ENCODE measurements at regions not wholly inside any gene's neighbourhood (a gene's known extent, or its start where the extent isn't known, plus 50 kb on each side); places are given as distances from the start of the nearest gene placed in this dataset.

DNA sequence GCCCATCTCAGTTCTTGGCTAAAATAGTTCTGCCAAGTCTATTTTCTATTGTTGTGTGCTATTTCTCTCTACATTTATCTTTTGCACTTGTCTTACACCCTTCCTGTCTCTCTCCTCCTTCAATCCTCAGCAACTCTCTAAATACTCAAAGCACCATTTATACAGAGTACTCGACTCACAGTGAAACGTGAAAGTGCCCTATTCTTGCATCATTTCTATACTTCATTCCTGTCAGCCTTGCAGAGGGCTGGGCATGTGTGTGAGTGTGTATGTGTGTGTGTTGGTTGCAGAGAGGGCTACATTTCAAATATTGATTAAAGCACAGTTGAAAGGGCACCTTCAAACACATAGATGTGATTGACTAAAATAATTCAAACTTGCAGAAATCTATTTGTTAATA lies 373.2 kb upstream of the MANEA start:
- Histone ChIP-seq H4K20me1 (ENCODE audit: control insufficient read depth, insufficient read depth) (no peaks in the 10 kb centered on the region), H3K4me1 (ENCODE audit: control insufficient read depth, insufficient read depth, low read length) (no peaks in the 10 kb centered on the region), H3K36me3 (ENCODE audit: control insufficient read depth in 2 of 2, insufficient read depth in 2 of 2, low read length in 1 of 2) (no peaks in the 10 kb centered on the region), H3K27ac (ENCODE audit: control insufficient read depth, insufficient read depth) (no peak overlapping the region), H3K79me2 (ENCODE audit: control insufficient read depth, insufficient read depth, low read length) (no peaks in the 10 kb centered on the region), H3K9ac (ENCODE audit: control insufficient read depth, insufficient read depth, low read length) (no peak overlapping the region), H2AFZ (ENCODE audit: control insufficient read depth, low read depth, low read length) (no peak overlapping the region), H3K4me3 (no peak overlapping the region), H3K9me3 (replicated peaks; ENCODE audit: control insufficient read depth, insufficient read depth, low read length) (no peaks in the 10 kb centered on the region), H3K27me3 (replicated peaks in 1 of 2; ENCODE audit: control insufficient read depth in 2 of 2, insufficient read depth in 2 of 2, low read length in 1 of 2) (no peaks in the 10 kb centered on the region), H3K4me2 (ENCODE audit: control insufficient read depth, insufficient read depth) (no peak overlapping the region)
- BruUV-seq (replicated peaks), result no TSS peak
- in situ Hi-C loops (cut with MboI) (no loop called here), intact Hi-C loops (cut with micrococcal nuclease; ENCODE audit: unreplicated experiment) (loop anchor here (10.0 kb wide), 2 partner anchors 661 to 1851 kb away; no protein-coding TSS in a partner anchor)
- FAIRE-seq (no peak), ATAC-seq (no peak), DNase-seq (ENCODE audit: low read depth, low spot score) (no peak)
- SMC1A ChIA-PET (ENCODE audit: uncharacterized antibody, unreplicated experiment), result no interaction called here
- POLR2A ChIA-PET, result no interaction called here
- CTCF ChIA-PET, result no interaction called here
- 0% methylated on average over 2 of the region's 2 CpGs for WGBS (ENCODE audit: insufficient coverage, insufficient replicate concordance, low lambda C conversion rate, missing lambda C conversion rate)
- RAD21 ChIA-PET (ENCODE audit: unreplicated experiment), result no interaction called here
- TF ChIP-seq TCF12 (IDR thresholded peaks at IDR 0.05; ENCODE audit: low read depth, low read length), result no peak
- TF ChIP-seq SP1 (IDR thresholded peaks at IDR 0.05; ENCODE audit: low read depth, low read length), result no peak
- TF ChIP-seq, protein P1, sequence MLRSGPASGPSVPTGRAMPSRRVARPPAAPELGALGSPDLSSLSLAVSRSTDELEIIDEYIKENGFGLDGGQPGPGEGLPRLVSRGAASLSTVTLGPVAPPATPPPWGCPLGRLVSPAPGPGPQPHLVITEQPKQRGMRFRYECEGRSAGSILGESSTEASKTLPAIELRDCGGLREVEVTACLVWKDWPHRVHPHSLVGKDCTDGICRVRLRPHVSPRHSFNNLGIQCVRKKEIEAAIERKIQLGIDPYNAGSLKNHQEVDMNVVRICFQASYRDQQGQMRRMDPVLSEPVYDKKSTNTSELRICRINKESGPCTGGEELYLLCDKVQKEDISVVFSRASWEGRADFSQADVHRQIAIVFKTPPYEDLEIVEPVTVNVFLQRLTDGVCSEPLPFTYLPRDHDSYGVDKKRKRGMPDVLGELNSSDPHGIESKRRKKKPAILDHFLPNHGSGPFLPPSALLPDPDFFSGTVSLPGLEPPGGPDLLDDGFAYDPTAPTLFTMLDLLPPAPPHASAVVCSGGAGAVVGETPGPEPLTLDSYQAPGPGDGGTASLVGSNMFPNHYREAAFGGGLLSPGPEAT (IDR thresholded peaks at IDR 0.05; ENCODE audit: low read depth), result no peak
- no peak for TF ChIP-seq ZNF217 (IDR thresholded peaks at IDR 0.05)
- no peak for TF ChIP-seq ZNF207 (IDR thresholded peaks at IDR 0.05; ENCODE audit: borderline replicate concordance)

DNA sequence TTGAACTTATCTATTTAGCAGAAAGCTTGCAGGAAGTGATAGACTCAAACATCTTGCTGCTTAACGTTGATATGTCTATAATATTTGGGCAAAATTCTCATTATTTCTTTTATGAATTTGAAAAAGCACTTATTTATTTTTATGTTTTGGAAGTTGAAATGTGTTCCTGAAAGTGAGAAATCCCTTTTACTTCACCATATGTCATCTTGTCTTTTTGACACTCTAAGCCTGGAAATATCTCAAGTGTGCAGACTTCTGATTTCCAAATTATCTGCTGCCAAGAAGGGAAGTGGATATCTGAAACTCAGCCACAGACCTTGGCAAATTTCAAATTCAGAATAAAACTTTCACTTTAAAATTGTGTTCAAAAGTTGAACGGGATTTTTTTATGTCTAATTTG lies 368.7 kb upstream of the MANEA start:
- no peak for DNase-seq (ENCODE audit: low read depth, low spot score)
- 28% methylated on average over 2 of the region's 2 CpGs for WGBS (ENCODE audit: insufficient coverage, insufficient replicate concordance, low lambda C conversion rate, missing lambda C conversion rate)
- ChIA-PET SMC1A (ENCODE audit: uncharacterized antibody, unreplicated experiment) (no interaction called here), RAD21 (ENCODE audit: unreplicated experiment) (no interaction called here), POLR2A (no interaction called here), CTCF (no interaction called here)
- Histone ChIP-seq H3K27me3 (replicated peaks in 1 of 2; ENCODE audit: control insufficient read depth in 2 of 2, insufficient read depth in 2 of 2, low read length in 1 of 2) (no peaks in the 10 kb centered on the region), H3K4me2 (ENCODE audit: control insufficient read depth, insufficient read depth) (no peak overlapping the region), H3K79me2 (ENCODE audit: control insufficient read depth, insufficient read depth, low read length) (no peaks in the 10 kb centered on the region), H3K27ac (ENCODE audit: control insufficient read depth, insufficient read depth) (no peak overlapping the region), H3K9ac (ENCODE audit: control insufficient read depth, insufficient read depth, low read length) (no peak overlapping the region), H3K4me3 (no peak overlapping the region), H3K36me3 (ENCODE audit: control insufficient read depth in 2 of 2, insufficient read depth in 2 of 2, low read length in 1 of 2) (no peaks in the 10 kb centered on the region), H2AFZ (ENCODE audit: control insufficient read depth, low read depth, low read length) (no peak overlapping the region), H3K4me1 (ENCODE audit: control insufficient read depth, insufficient read depth, low read length) (no peaks in the 10 kb centered on the region), H4K20me1 (ENCODE audit: control insufficient read depth, insufficient read depth) (no peaks in the 10 kb centered on the region), H3K9me3 (replicated peaks; ENCODE audit: control insufficient read depth, insufficient read depth, low read length) (no peaks in the 10 kb centered on the region)
- no peak for FAIRE-seq
- in situ Hi-C loops (cut with MboI), result no loop called here
- intact Hi-C loops (cut with micrococcal nuclease; ENCODE audit: unreplicated experiment), result loop anchor here (10.0 kb wide), 2 partner anchors 656 to 1846 kb away; no protein-coding TSS in a partner anchor
- no TSS peak for BruUV-seq (replicated peaks)
- no peak for ATAC-seq
- TF ChIP-seq STAT1 (conservative IDR thresholded peaks at IDR 0.05) (no peak), KAT2A (conservative IDR thresholded peaks at IDR 0.05; ENCODE audit: control insufficient read depth, low read depth, low read length) (no peak), POLR2AphosphoS5 (IDR thresholded peaks at IDR 0.05; ENCODE audit: low read length) (no peak)
- TF ChIP-seq, protein P2, sequence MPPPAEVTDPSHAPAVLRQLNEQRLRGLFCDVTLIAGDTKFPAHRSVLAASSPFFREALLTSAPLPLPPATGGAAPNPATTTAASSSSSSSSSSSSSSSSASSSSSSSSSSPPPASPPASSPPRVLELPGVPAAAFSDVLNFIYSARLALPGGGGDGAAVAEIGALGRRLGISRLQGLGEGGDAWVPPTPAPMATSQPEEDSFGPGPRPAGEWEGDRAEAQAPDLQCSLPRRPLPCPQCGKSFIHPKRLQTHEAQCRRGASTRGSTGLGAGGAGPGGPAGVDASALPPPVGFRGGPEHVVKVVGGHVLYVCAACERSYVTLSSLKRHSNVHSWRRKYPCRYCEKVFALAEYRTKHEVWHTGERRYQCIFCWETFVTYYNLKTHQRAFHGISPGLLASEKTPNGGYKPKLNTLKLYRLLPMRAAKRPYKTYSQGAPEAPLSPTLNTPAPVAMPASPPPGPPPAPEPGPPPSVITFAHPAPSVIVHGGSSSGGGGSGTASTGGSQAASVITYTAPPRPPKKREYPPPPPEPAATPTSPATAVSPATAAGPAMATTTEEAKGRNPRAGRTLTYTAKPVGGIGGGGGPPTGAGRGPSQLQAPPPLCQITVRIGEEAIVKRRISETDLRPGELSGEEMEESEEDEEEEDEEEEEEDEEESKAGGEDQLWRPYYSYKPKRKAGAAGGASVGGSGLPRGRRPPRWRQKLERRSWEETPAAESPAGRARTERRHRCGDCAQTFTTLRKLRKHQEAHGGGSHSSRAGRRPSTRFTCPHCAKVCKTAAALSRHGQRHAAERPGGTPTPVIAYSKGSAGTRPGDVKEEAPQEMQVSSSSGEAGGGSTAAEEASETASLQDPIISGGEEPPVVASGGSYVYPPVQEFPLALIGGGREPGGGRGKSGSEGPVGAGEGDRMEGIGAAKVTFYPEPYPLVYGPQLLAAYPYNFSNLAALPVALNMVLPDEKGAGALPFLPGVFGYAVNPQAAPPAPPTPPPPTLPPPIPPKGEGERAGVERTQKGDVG (CRISPR knock-in tag; IDR thresholded peaks at IDR 0.05), result no peak
- TF ChIP-seq, protein P3, sequence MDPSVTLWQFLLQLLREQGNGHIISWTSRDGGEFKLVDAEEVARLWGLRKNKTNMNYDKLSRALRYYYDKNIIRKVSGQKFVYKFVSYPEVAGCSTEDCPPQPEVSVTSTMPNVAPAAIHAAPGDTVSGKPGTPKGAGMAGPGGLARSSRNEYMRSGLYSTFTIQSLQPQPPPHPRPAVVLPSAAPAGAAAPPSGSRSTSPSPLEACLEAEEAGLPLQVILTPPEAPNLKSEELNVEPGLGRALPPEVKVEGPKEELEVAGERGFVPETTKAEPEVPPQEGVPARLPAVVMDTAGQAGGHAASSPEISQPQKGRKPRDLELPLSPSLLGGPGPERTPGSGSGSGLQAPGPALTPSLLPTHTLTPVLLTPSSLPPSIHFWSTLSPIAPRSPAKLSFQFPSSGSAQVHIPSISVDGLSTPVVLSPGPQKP (IDR thresholded peaks at IDR 0.05; ENCODE audit: low read depth, low read length), result no peak
- TF ChIP-seq, protein P4, sequence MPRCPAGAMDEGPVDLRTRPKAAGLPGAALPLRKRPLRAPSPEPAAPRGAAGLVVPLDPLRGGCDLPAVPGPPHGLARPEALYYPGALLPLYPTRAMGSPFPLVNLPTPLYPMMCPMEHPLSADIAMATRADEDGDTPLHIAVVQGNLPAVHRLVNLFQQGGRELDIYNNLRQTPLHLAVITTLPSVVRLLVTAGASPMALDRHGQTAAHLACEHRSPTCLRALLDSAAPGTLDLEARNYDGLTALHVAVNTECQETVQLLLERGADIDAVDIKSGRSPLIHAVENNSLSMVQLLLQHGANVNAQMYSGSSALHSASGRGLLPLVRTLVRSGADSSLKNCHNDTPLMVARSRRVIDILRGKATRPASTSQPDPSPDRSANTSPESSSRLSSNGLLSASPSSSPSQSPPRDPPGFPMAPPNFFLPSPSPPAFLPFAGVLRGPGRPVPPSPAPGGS (IDR thresholded peaks at IDR 0.05; ENCODE audit: borderline replicate concordance, insufficient read depth, low read depth, low read length, poor library complexity, severe bottlenecking), result no peak

Measured in GM12878 (cell line).